CD14-positive monocyte (primary cell): ENCODE measurements at regions not wholly inside any gene's neighbourhood (a gene's known extent, or its start where the extent isn't known, plus 50 kb on each side); places are given as distances from the start of the nearest gene placed in this dataset.

Source experiments
- DNase-seq, 3 donors: peaks; one replicate each; pipeline ENCODE4 v3.0.0-alpha.2; 2011 to 2022
- H2AFZ ChIP-seq: 2 replicates; pipeline ENCODE4 v1.6.0; 2012; ENCODE audit warnings: mild to moderate bottlenecking, low read depth, low read length, inconsistent platforms; ENCODE audit not compliant: insufficient read depth, poor library complexity, severe bottlenecking
- H3K27ac ChIP-seq, 2 donors: 1 replicate in 1 of 2; 2 replicates in 1 of 2; pipeline ENCODE4 v1.5.1; 2012 to 2013; ENCODE audit warnings: low read length in 2 of 2, control low read depth in 1 of 2, inconsistent platforms in 1 of 2, low read depth in 1 of 2, mild to moderate bottlenecking in 1 of 2
- H3K27me3 ChIP-seq, 2 donors: one replicate each; pipeline versions ENCODE4 v1.6.0 to v1.6.1; 2011 to 2013; ENCODE audit warnings: low read length in 2 of 2; ENCODE audit not compliant: control insufficient read depth in 2 of 2, insufficient read depth in 2 of 2
- H3K36me3 ChIP-seq, 2 donors: replicated peaks in 1 of 2; 1 replicate in 1 of 2; 2 replicates in 1 of 2; pipeline versions ENCODE4 v1.5.1 to v1.6.1; 2012 to 2013; ENCODE audit warnings: low read length in 2 of 2, control low read depth in 1 of 2, inconsistent platforms in 1 of 2, mild to moderate bottlenecking in 1 of 2; ENCODE audit not compliant: insufficient read depth in 2 of 2, control insufficient read depth in 1 of 2
- H3K4me1 ChIP-seq, 2 donors: 1 replicate in 1 of 2; 2 replicates in 1 of 2; pipeline versions ENCODE4 v1.5.1 to v1.6.1; 2012 to 2013; ENCODE audit warnings: low read length in 2 of 2, control low read depth in 1 of 2, inconsistent platforms in 1 of 2, mild to moderate bottlenecking in 1 of 2, moderate library complexity in 1 of 2; ENCODE audit not compliant: insufficient read depth in 2 of 2, control insufficient read depth in 1 of 2
- H3K4me2 ChIP-seq: replicated peaks from 2 replicates; pipeline ENCODE3; 2012; ENCODE audit warnings: low read length, moderate library complexity, mild to moderate bottlenecking; ENCODE audit not compliant: poor library complexity, severe bottlenecking; ENCODE audit errors: extremely low read depth
- H3K4me3 ChIP-seq, 3 experiments: fragments of 200-600 bp in 1 of 3; sonication (generic) in 1 of 3; replicated peaks in 1 of 3; 1 replicate in 2 of 3; 2 replicates in 1 of 3; pipeline ENCODE4 v1.5.1; 2011 to 2013; ENCODE audit warnings: low read length in 3 of 3, mild to moderate bottlenecking in 3 of 3, control low read depth in 2 of 3, low read depth in 2 of 3, inconsistent platforms in 1 of 3, moderate library complexity in 1 of 3
- H3K79me2 ChIP-seq: 2 replicates; pipeline ENCODE4 v1.6.0; 2012; ENCODE audit warnings: mild to moderate bottlenecking, control low read depth, inconsistent platforms, low read length, moderate library complexity; ENCODE audit not compliant: insufficient read depth
- H3K9ac ChIP-seq: 2 replicates; pipeline ENCODE4 v1.6.0; 2017; ENCODE audit warnings: low read length, mild to moderate bottlenecking; ENCODE audit not compliant: insufficient read depth, poor library complexity, severe bottlenecking
- H3K9me3 ChIP-seq, 2 donors: replicated peaks in 1 of 2; 1 replicate in 1 of 2; 2 replicates in 1 of 2; pipeline versions ENCODE4 v1.5.1 to v1.6.1; 2012 to 2013; ENCODE audit warnings: low read length in 2 of 2, control low read depth in 1 of 2; ENCODE audit not compliant: control insufficient read depth in 1 of 2, insufficient read depth in 1 of 2
- H4K20me1 ChIP-seq: 2 replicates; pipeline ENCODE4 v1.6.0; 2012; ENCODE audit warnings: mild to moderate bottlenecking, low read length, control low read depth, moderate library complexity; ENCODE audit not compliant: insufficient read depth
- H3K27ac Mint-ChIP-seq, 7 donors: one replicate each; pipeline ENCODE4 v1.8.0; 2020; ENCODE audit warnings: mild to moderate bottlenecking in 7 of 7, mixed read lengths in 7 of 7, moderate library complexity in 6 of 7, inconsistent platforms in 2 of 7
- H3K27me3 Mint-ChIP-seq, 3 donors: one replicate each; pipeline ENCODE4 v1.8.0; 2021 to 2022; ENCODE audit warnings: low read depth in 3 of 3, mild to moderate bottlenecking in 3 of 3, mixed read lengths in 3 of 3, moderate library complexity in 3 of 3, inconsistent platforms in 1 of 3
- H3K36me3 Mint-ChIP-seq, 2 donors: one replicate each; pipeline ENCODE4 v1.8.0; 2020; ENCODE audit warnings: mixed read lengths in 2 of 2, inconsistent platforms in 1 of 2, mild to moderate bottlenecking in 1 of 2
- H3K4me1 Mint-ChIP-seq: one replicate; pipeline ENCODE4 v1.8.0; 2020; ENCODE audit warnings: mild to moderate bottlenecking, mixed read lengths
- H3K4me3 Mint-ChIP-seq, 2 donors: one replicate each; pipeline ENCODE4 v1.8.0; 2020; ENCODE audit warnings: mild to moderate bottlenecking in 2 of 2, mixed read lengths in 2 of 2, moderate library complexity in 1 of 2
- H3K9me3 Mint-ChIP-seq, 7 donors: one replicate each; pipeline ENCODE4 v1.8.0; 2020 to 2022; ENCODE audit warnings: mixed read lengths in 7 of 7, mild to moderate bottlenecking in 6 of 7, moderate library complexity in 6 of 7, inconsistent platforms in 2 of 7
- CTCF ChIP-seq: fragments of 200-600 bp; IDR thresholded peaks from one replicate; pipeline ENCODE4 v1.8.0; 2022; ENCODE audit warnings: antibody characterized with exemption, mild to moderate bottlenecking
- WGBS: methylation state at CpG from one replicate; pipeline ENCODE4 v1.1.5; 2013; ENCODE audit warnings: missing lambda C conversion rate; ENCODE audit not compliant: insufficient coverage; 5-methylcytosine and 5-hydroxymethylcytosine counted together
- intact Hi-C, 2 donors: fragments of 100-400 bp; cut with micrococcal nuclease; formaldehyde crosslinking; loops; one replicate each; pipeline versions ENCODE4 v1.15.0 to v1.15.1; 2023

DNA sequence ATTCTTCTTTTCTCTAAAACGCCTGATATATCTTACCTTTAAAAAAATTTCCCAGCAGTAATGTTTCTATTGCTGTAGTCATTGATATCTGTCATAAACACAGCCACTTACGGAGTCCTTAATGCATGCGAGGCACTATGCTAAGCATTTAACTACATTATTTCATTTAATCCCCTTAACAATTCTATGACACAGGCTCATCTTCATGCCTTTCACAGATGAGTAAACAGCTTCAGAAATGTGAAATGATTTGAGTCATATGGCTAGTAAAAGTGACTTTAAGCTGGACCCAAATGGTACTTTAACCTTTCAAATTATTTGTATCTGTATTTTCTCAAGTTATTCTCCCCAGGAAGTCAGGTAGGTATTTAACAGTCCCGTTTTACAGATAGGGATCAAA lies 125.1 kb upstream of the FGGY start:
- intact Hi-C loops: no loop called here
- H3K9me3 ChIP-seq: no peaks in the 10 kb centered on the region
- H3K9me3 Mint-ChIP-seq: peaks cover 0 to 2% (median 0%) of the 10 kb centered on the region in 7 donors
- H2AFZ ChIP-seq: no peak overlapping the region
- H3K27me3 ChIP-seq: no peaks in the 10 kb centered on the region
- peaks cover 14% of the 10 kb centered on the region for H3K4me1 Mint-ChIP-seq
- peaks cover 0 to 6% (median 1%) of the 10 kb centered on the region in 3 donors for H3K27me3 Mint-ChIP-seq
- H3K79me2 ChIP-seq: no peaks in the 10 kb centered on the region
- H3K27ac ChIP-seq: no peak overlapping the region
- no peaks in the 10 kb centered on the region for H4K20me1 ChIP-seq
- DNase-seq: no peak
- peaks cover 4 to 14% of the 10 kb centered on the region in 2 donors for H3K4me1 ChIP-seq
- no peak overlapping the region for H3K4me2 ChIP-seq
- TF ChIP-seq CTCF: no peak
- H3K4me3 Mint-ChIP-seq: no peak overlapping the region
- no peak overlapping the region for H3K9ac ChIP-seq
- no peaks in the 10 kb centered on the region for H3K36me3 ChIP-seq
- no peak overlapping the region for H3K4me3 ChIP-seq
- no peaks in the 10 kb centered on the region for H3K36me3 Mint-ChIP-seq
- H3K27ac Mint-ChIP-seq: no peak overlapping the region
- no CpG with 5 or more reads among the region's 4 CpGs for WGBS

DNA sequence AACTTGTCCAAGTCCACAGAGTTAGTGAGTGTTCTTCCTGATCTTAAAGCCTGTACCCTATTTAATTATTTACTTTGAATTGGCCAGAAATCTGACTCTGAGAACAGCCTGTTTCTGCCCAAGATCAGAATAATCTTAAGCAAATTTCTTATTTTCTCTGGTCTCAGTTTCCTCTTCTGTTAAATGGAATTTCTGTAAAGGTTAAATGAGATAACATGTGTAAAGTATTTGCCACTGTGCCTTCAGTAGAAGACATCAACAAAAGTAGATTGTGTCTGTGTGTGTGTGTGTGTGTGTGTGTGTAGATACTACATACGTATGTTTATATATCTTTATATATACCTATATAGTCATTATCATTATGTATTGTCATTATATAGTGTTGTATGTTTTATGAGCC lies 124.2 kb upstream of the FGGY start:
- DNase-seq: no peak
- Mint-ChIP-seq H3K4me1 (peaks cover 19% of the 10 kb centered on the region), H3K9me3 (peaks cover 0 to 6% (median 0%) of the 10 kb centered on the region in 7 donors), H3K4me3 (no peak overlapping the region), H3K27ac (peak overlapping the region in 1 of 7 donors; percentile 43), H3K27me3 (peaks cover 0 to 6% (median 1%) of the 10 kb centered on the region in 3 donors), H3K36me3 (no peaks in the 10 kb centered on the region)
- no peaks in the 10 kb centered on the region for H3K27me3 ChIP-seq
- no peak overlapping the region for H3K4me2 ChIP-seq
- H3K4me1 ChIP-seq: peaks cover 4 to 15% of the 10 kb centered on the region in 2 donors
- no peak overlapping the region for H3K27ac ChIP-seq
- H3K79me2 ChIP-seq: no peaks in the 10 kb centered on the region
- TF ChIP-seq CTCF: no peak
- H2AFZ ChIP-seq: no peak overlapping the region
- intact Hi-C loops: no loop called here
- no peak overlapping the region for H3K9ac ChIP-seq
- no CpG with 5 or more reads among the region's 1 CpG for WGBS
- no peaks in the 10 kb centered on the region for H4K20me1 ChIP-seq
- H3K9me3 ChIP-seq: no peaks in the 10 kb centered on the region
- H3K4me3 ChIP-seq: no peak overlapping the region
- no peaks in the 10 kb centered on the region for H3K36me3 ChIP-seq
